HL-60 (cell line): ENCODE measurements at regions not wholly inside any gene's neighbourhood (a gene's known extent, or its start where the extent isn't known, plus 50 kb on each side); places are given as distances from the start of the nearest gene placed in this dataset.

Source experiments
- POLR2AphosphoS5 ChIP-seq: IDR thresholded peaks from 2 replicates; pipeline ENCODE4 v1.6.1; 2012; ENCODE audit warnings: low read depth
- REST ChIP-seq: IDR thresholded peaks from 2 replicates; pipeline ENCODE4 v1.6.1; 2012; ENCODE audit warnings: low read depth; ENCODE audit not compliant: insufficient replicate concordance
- TF ChIP-seq, protein P1 (sequence below): IDR thresholded peaks from one replicate; pipeline ENCODE4 v1.5.1; 2011; ENCODE audit warnings: low read length, control low read depth, inconsistent platforms; ENCODE audit not compliant: insufficient read depth

GRCh38 chr4:3598695-3599227, 66.5 kb upstream of the LRPAP1 start:
- TF ChIP-seq, protein P1, sequence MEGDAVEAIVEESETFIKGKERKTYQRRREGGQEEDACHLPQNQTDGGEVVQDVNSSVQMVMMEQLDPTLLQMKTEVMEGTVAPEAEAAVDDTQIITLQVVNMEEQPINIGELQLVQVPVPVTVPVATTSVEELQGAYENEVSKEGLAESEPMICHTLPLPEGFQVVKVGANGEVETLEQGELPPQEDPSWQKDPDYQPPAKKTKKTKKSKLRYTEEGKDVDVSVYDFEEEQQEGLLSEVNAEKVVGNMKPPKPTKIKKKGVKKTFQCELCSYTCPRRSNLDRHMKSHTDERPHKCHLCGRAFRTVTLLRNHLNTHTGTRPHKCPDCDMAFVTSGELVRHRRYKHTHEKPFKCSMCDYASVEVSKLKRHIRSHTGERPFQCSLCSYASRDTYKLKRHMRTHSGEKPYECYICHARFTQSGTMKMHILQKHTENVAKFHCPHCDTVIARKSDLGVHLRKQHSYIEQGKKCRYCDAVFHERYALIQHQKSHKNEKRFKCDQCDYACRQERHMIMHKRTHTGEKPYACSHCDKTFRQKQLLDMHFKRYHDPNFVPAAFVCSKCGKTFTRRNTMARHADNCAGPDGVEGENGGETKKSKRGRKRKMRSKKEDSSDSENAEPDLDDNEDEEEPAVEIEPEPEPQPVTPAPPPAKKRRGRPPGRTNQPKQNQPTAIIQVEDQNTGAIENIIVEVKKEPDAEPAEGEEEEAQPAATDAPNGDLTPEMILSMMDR, result no peak
- TF ChIP-seq REST (no peak), POLR2AphosphoS5 (no peak)
